ENCODE measurements at regions not wholly inside any gene's neighbourhood (a gene's known extent, or its start where the extent isn't known, plus 50 kb on each side); places are given as distances from the start of the nearest gene placed in this dataset.

DNA sequence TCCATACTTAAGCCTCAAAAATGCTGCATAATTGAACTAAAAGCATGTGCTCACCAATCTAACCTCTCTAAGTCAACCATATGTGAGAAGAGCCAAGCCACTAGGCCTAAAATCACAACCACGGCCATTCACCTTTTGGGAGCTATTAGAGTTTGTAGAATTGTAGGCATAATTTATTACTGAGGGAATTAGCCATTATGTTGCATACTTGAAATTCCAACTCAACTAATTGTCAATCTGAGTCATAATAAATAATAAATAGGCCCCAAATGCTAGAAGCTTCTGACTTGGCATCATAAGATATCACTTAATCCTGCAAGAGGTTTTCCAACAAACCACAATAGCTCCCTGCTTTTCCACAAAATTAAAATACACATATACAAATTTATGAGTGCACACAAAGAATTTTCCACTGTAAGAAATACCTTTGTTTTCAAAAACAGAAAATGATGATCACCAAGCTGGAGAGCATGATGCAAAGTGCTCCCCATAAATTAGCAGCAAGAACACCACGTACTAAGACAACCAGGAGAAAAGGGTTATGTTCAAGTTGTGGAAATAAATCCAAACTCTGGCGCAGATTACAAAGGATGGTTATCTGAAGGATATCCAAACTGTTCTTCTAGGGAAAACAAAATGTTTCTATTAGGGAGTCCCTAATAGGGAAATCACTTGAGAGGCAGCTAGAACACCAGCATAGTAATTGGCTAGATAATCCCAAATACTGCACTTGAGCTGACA lies 250.0 kb upstream of the SLC30A5 start:
- H3K27ac Mint-ChIP-seq: no peak overlapping the region
- TF ChIP-seq, protein P1, sequence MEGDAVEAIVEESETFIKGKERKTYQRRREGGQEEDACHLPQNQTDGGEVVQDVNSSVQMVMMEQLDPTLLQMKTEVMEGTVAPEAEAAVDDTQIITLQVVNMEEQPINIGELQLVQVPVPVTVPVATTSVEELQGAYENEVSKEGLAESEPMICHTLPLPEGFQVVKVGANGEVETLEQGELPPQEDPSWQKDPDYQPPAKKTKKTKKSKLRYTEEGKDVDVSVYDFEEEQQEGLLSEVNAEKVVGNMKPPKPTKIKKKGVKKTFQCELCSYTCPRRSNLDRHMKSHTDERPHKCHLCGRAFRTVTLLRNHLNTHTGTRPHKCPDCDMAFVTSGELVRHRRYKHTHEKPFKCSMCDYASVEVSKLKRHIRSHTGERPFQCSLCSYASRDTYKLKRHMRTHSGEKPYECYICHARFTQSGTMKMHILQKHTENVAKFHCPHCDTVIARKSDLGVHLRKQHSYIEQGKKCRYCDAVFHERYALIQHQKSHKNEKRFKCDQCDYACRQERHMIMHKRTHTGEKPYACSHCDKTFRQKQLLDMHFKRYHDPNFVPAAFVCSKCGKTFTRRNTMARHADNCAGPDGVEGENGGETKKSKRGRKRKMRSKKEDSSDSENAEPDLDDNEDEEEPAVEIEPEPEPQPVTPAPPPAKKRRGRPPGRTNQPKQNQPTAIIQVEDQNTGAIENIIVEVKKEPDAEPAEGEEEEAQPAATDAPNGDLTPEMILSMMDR (conservative IDR thresholded peaks at IDR 0.05): no peak
- H3K4me3 Mint-ChIP-seq: no peak overlapping the region
- Histone ChIP-seq H3K27ac (ENCODE audit: low read depth, low read length) (no peak overlapping the region), H3K9me3 (ENCODE audit: control insufficient read depth, low read length) (no peaks in the 10 kb centered on the region), H3K27me3 (ENCODE audit: control insufficient read depth, insufficient read depth, low read length, poor library complexity, severe bottlenecking) (no peaks in the 10 kb centered on the region), H3K4me3 (ENCODE audit: low read length) (no peak overlapping the region), H3K9ac (ENCODE audit: extremely low read depth, low read length, poor library complexity, severe bottlenecking) (no peak overlapping the region), H3K36me3 (ENCODE audit: control insufficient read depth, insufficient read depth, low read length) (no peaks in the 10 kb centered on the region), H3K4me1 (ENCODE audit: control insufficient read depth, insufficient read depth, low read length) (no peaks in the 10 kb centered on the region)
- no peaks in the 10 kb centered on the region for H3K4me1 Mint-ChIP-seq
- H3K9me3 Mint-ChIP-seq: no peaks in the 10 kb centered on the region
- DNase-seq: no peak
- WGBS, 2 experiments (ENCODE audit: insufficient coverage in 1 of 2, insufficient read length in 1 of 2): 91 to 93% methylated on average over 2 of the region's 3 CpGs
- H3K36me3 Mint-ChIP-seq (ENCODE audit: low read depth): no peaks in the 10 kb centered on the region
- no peaks in the 10 kb centered on the region for H3K27me3 Mint-ChIP-seq (ENCODE audit: insufficient read depth)

DNA sequence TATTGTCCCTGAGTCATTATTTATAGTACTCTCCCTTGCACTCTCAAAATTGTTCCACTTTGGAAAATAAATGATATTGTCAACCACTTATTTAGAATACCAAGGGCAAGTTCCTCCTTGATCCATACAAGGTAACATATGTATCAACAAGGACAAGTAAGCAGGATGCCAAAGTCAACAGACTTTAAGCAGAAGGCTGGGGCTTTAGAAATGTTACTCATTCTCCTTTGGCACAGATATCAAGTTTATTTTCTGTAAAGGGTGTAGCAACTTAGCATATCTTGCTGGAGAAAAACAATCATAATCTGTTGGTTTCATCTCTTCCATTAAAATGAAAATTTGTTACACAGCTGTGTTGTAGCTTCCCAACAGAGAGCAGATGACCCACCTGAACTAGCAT lies 248.7 kb upstream of the SLC30A5 start:
- Mint-ChIP-seq H3K36me3 (ENCODE audit: low read depth) (no peaks in the 10 kb centered on the region), H3K4me3 (no peak overlapping the region), H3K27me3 (ENCODE audit: insufficient read depth) (no peaks in the 10 kb centered on the region), H3K4me1 (no peaks in the 10 kb centered on the region), H3K9me3 (no peaks in the 10 kb centered on the region), H3K27ac (no peak overlapping the region)
- H3K27me3 ChIP-seq (ENCODE audit: control insufficient read depth, insufficient read depth, low read length, poor library complexity, severe bottlenecking): no peaks in the 10 kb centered on the region
- TF ChIP-seq, protein P1 (conservative IDR thresholded peaks at IDR 0.05): no peak
- no peak overlapping the region for H3K9ac ChIP-seq (ENCODE audit: extremely low read depth, low read length, poor library complexity, severe bottlenecking)
- H3K36me3 ChIP-seq (ENCODE audit: control insufficient read depth, insufficient read depth, low read length): no peaks in the 10 kb centered on the region
- H3K27ac ChIP-seq (ENCODE audit: low read depth, low read length): no peak overlapping the region
- no peak overlapping the region for H3K4me3 ChIP-seq (ENCODE audit: low read length)
- H3K9me3 ChIP-seq (ENCODE audit: control insufficient read depth, low read length): no peaks in the 10 kb centered on the region
- H3K4me1 ChIP-seq (ENCODE audit: control insufficient read depth, insufficient read depth, low read length): no peaks in the 10 kb centered on the region
- no peak for DNase-seq

DNA sequence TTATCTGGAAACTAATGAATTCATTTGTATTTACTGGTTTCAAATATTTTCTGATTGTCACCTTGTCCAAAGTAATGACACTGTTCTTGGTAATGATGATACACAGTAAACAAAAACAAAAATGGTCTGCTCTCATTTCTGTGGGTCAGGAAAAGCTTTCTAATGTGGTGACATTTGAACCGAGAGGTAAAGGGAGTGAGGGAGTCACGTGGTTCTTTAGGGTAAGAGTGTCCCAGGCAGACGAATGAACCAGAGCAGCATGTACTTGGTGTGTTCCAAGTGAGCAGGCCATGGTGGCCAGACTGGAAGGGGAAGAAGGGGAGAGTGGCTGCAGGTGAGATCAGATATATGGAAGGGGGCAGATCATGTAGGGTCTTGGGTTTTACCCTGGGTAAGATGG lies 247.0 kb upstream of the SLC30A5 start:
- Histone ChIP-seq H3K27me3 (ENCODE audit: control insufficient read depth, insufficient read depth, low read length, poor library complexity, severe bottlenecking) (no peaks in the 10 kb centered on the region), H3K9ac (ENCODE audit: extremely low read depth, low read length, poor library complexity, severe bottlenecking) (no peak overlapping the region), H3K4me1 (ENCODE audit: control insufficient read depth, insufficient read depth, low read length) (no peaks in the 10 kb centered on the region), H3K4me3 (ENCODE audit: low read length) (no peak overlapping the region), H3K36me3 (ENCODE audit: control insufficient read depth, insufficient read depth, low read length) (no peaks in the 10 kb centered on the region), H3K9me3 (ENCODE audit: control insufficient read depth, low read length) (no peaks in the 10 kb centered on the region), H3K27ac (ENCODE audit: low read depth, low read length) (no peak overlapping the region)
- TF ChIP-seq, protein P1 (conservative IDR thresholded peaks at IDR 0.05): no peak
- no peaks in the 10 kb centered on the region for H3K27me3 Mint-ChIP-seq (ENCODE audit: insufficient read depth)
- H3K9me3 Mint-ChIP-seq: no peaks in the 10 kb centered on the region
- no peak overlapping the region for H3K27ac Mint-ChIP-seq
- no peak for DNase-seq
- H3K4me3 Mint-ChIP-seq: no peak overlapping the region
- no peaks in the 10 kb centered on the region for H3K4me1 Mint-ChIP-seq
- 88% methylated on average over 3 of the region's 3 CpGs; no CpG with 5 or more reads in 1 of the 2 experiments for WGBS, 2 experiments (ENCODE audit: insufficient coverage in 1 of 2, insufficient read length in 1 of 2)
- H3K36me3 Mint-ChIP-seq (ENCODE audit: low read depth): no peaks in the 10 kb centered on the region
